GM12874 (cell line): ENCODE measurements at regions not wholly inside any gene's neighbourhood (a gene's known extent, or its start where the extent isn't known, plus 50 kb on each side); places are given as distances from the start of the nearest gene placed in this dataset.

Source experiments
- CTCF ChIP-seq: IDR thresholded peaks from 2 replicates; pipeline ENCODE4 v1.5.1; 2011; ENCODE audit warnings: low read depth, mild to moderate bottlenecking, control low read depth, low read length, moderate library complexity; ENCODE audit not compliant: insufficient read depth

- no peak for TF ChIP-seq CTCF
Measured at GRCh38 chr14:86346818-86347384, 817.0 kb downstream of the FLRT2 start.

GRCh38 chr14:86334355-86334754, 804.4 kb downstream of the FLRT2 start:
- no peak for TF ChIP-seq CTCF

- no peak for TF ChIP-seq CTCF
Measured at GRCh38 chr14:86333493-86333892, 803.5 kb downstream of the FLRT2 start.

- TF ChIP-seq CTCF = no peak
Measured at GRCh38 chr14:86331341-86331740, 801.4 kb downstream of the FLRT2 start.

GRCh38 chr14:86321151-86321550, 791.2 kb downstream of the FLRT2 start:
- no peak for TF ChIP-seq CTCF

GRCh38 chr14:86311151-86311550, 781.2 kb downstream of the FLRT2 start:
- no peak for TF ChIP-seq CTCF

GRCh38 chr14:86310611-86311010, 780.7 kb downstream of the FLRT2 start:
- TF ChIP-seq CTCF = no peak
